Neuronal stem cell (in vitro differentiated cells): ENCODE measurements at regions not wholly inside any gene's neighbourhood (a gene's known extent, or its start where the extent isn't known, plus 50 kb on each side); places are given as distances from the start of the nearest gene placed in this dataset.

Experiments
- DNase-seq: peaks from one replicate; pipeline ENCODE4 v3.0.0-alpha.2; 2013; ENCODE audit warnings: low spot score
- H2AFZ ChIP-seq: one replicate; pipeline ENCODE4 v1.6.1; 2013; ENCODE audit warnings: mild to moderate bottlenecking, low read length, inconsistent platforms
- H2AK5ac ChIP-seq: 2 replicates; pipeline ENCODE4 v1.6.1; 2013; ENCODE audit warnings: low read depth, mild to moderate bottlenecking, inconsistent platforms, low read length, moderate library complexity, mixed read lengths
- H2BK120ac ChIP-seq: 2 replicates; pipeline ENCODE4 v1.6.1; 2013; ENCODE audit warnings: low read depth, mild to moderate bottlenecking, inconsistent platforms, low read length, moderate library complexity, mixed read lengths
- H2BK12ac ChIP-seq: one replicate; pipeline ENCODE4 v1.6.1; 2013; ENCODE audit warnings: low read length, inconsistent platforms
- H2BK15ac ChIP-seq: 2 replicates; pipeline ENCODE4 v1.6.1; 2013; ENCODE audit warnings: mild to moderate bottlenecking, low read length, inconsistent platforms, mixed read lengths
- H2BK5ac ChIP-seq: one replicate; pipeline ENCODE4 v1.6.1; 2013; ENCODE audit warnings: inconsistent platforms, mild to moderate bottlenecking, low read length, moderate library complexity
- H3K14ac ChIP-seq: one replicate; pipeline ENCODE4 v1.6.1; 2013; ENCODE audit warnings: low read length, inconsistent platforms
- H3K18ac ChIP-seq: 2 replicates; pipeline ENCODE4 v1.6.1; 2013; ENCODE audit warnings: low read length, inconsistent platforms
- H3K23ac ChIP-seq: 2 replicates; pipeline ENCODE4 v1.6.1; 2013; ENCODE audit warnings: low read depth, mild to moderate bottlenecking, mixed read lengths, low read length, inconsistent platforms; ENCODE audit not compliant: poor library complexity
- H3K27ac ChIP-seq: replicated peaks from 3 replicates; pipeline ENCODE4 v1.5.1; 2013; ENCODE audit warnings: low read length, inconsistent platforms
- H3K27me3 ChIP-seq, 3 experiments: 2 replicates each; pipeline ENCODE4 v1.6.1; 2013; ENCODE audit warnings: low read length in 3 of 3, mild to moderate bottlenecking in 2 of 3, inconsistent platforms in 1 of 3, low read depth in 1 of 3, mixed read lengths in 1 of 3, moderate library complexity in 1 of 3; ENCODE audit not compliant: control insufficient read depth in 3 of 3, insufficient read depth in 3 of 3
- H3K36me3 ChIP-seq, 2 donors: replicated peaks in 1 of 2; 2 replicates each; pipeline ENCODE4 v1.6.1; 2013; ENCODE audit warnings: low read length in 2 of 2; ENCODE audit not compliant: control insufficient read depth in 2 of 2, insufficient read depth in 2 of 2
- H3K4ac ChIP-seq: 2 replicates; pipeline ENCODE4 v1.6.1; 2013; ENCODE audit warnings: inconsistent platforms, mild to moderate bottlenecking, low read length, moderate library complexity
- H3K4me1 ChIP-seq, 2 donors: 1 replicate in 1 of 2; 2 replicates in 1 of 2; pipeline ENCODE4 v1.6.1; 2013; ENCODE audit warnings: low read length in 2 of 2, low read depth in 1 of 2; ENCODE audit not compliant: control insufficient read depth in 2 of 2, insufficient read depth in 1 of 2
- H3K4me2 ChIP-seq: one replicate; pipeline ENCODE4 v1.6.1; 2013; ENCODE audit warnings: mild to moderate bottlenecking, low read length, inconsistent platforms; ENCODE audit not compliant: insufficient read depth, poor library complexity, severe bottlenecking
- H3K4me3 ChIP-seq, 2 donors: 2 replicates each; pipeline ENCODE4 v1.5.1; 2013; ENCODE audit warnings: low read length in 2 of 2, mild to moderate bottlenecking in 2 of 2, inconsistent platforms in 1 of 2, moderate library complexity in 1 of 2
- H3K79me1 ChIP-seq: one replicate; pipeline ENCODE4 v1.6.1; 2013; ENCODE audit warnings: low read depth, mild to moderate bottlenecking, inconsistent platforms, low read length, moderate library complexity
- H3K9ac ChIP-seq: one replicate; pipeline ENCODE4 v1.6.1; 2013; ENCODE audit warnings: mild to moderate bottlenecking, low read depth, low read length, inconsistent platforms; ENCODE audit not compliant: poor library complexity
- H3K9me3 ChIP-seq, 2 donors: replicated peaks in 1 of 2; 2 replicates each; pipeline versions ENCODE3 to v1.6.1; 2013; ENCODE audit warnings: low read length in 2 of 2, mild to moderate bottlenecking in 2 of 2, inconsistent platforms in 1 of 2, low read depth in 1 of 2, mixed read lengths in 1 of 2, moderate library complexity in 1 of 2; ENCODE audit not compliant: control insufficient read depth in 2 of 2, insufficient read depth in 1 of 2
- H4K8ac ChIP-seq: one replicate; pipeline ENCODE4 v1.6.1; 2013; ENCODE audit warnings: low read depth, mild to moderate bottlenecking, inconsistent platforms, low read length, moderate library complexity
- H4K91ac ChIP-seq: one replicate; pipeline ENCODE4 v1.6.1; 2013; ENCODE audit warnings: low read length, low read depth, mild to moderate bottlenecking, inconsistent platforms; ENCODE audit not compliant: poor library complexity
- WGBS, 2 donors: extraction: QIAGEN DNeasy Blood & Tissue Kit; methylation state at CpG; one replicate each; pipeline ENCODE4 v1.1.7; 2013; ENCODE audit warnings: missing lambda C conversion rate in 2 of 2, mixed read lengths in 1 of 2; ENCODE audit not compliant: insufficient read length in 2 of 2, insufficient replicate concordance in 1 of 2; ENCODE audit errors: extremely low coverage in 2 of 2; 5-methylcytosine and 5-hydroxymethylcytosine counted together

- H3K4ac ChIP-seq: no peak overlapping the region
- WGBS, 2 donors: no CpG with 5 or more reads among the region's 2 CpGs
- no peak overlapping the region for H4K91ac ChIP-seq
- no peak overlapping the region for H2AK5ac ChIP-seq
- H3K18ac ChIP-seq: no peak overlapping the region
- no peak overlapping the region for H3K9ac ChIP-seq
- H3K23ac ChIP-seq: no peak overlapping the region
- H3K4me1 ChIP-seq: no peaks in the 10 kb centered on the region
- no peak for DNase-seq
- H2BK12ac ChIP-seq: no peak overlapping the region
- no peak overlapping the region for H2BK120ac ChIP-seq
- H2BK15ac ChIP-seq: no peak overlapping the region
- no peaks in the 10 kb centered on the region for H3K27me3 ChIP-seq
- no peak overlapping the region for H3K4me3 ChIP-seq
- H3K9me3 ChIP-seq: peaks cover 0 to 5% of the 10 kb centered on the region in 2 donors
- no peak overlapping the region for H3K4me2 ChIP-seq
- H3K79me1 ChIP-seq: no peaks in the 10 kb centered on the region
- H2AFZ ChIP-seq: no peak overlapping the region
- H2BK5ac ChIP-seq: no peak overlapping the region
- no peak overlapping the region for H3K14ac ChIP-seq
- no peak overlapping the region for H3K27ac ChIP-seq
- H3K36me3 ChIP-seq: no peaks in the 10 kb centered on the region
- H4K8ac ChIP-seq: no peak overlapping the region
Measured at GRCh38 chr18:35827903-35828275, 144.6 kb upstream of the RMP24 start.

- H2BK15ac ChIP-seq: no peak overlapping the region
- no peak for DNase-seq
- no CpG with 5 or more reads among the region's 2 CpGs for WGBS, 2 donors
- no peak overlapping the region for H3K18ac ChIP-seq
- H3K23ac ChIP-seq: no peak overlapping the region
- no peaks in the 10 kb centered on the region for H3K4me1 ChIP-seq
- H3K4me2 ChIP-seq: no peak overlapping the region
- H2BK120ac ChIP-seq: no peak overlapping the region
- peaks cover 0 to 5% of the 10 kb centered on the region in 2 donors for H3K9me3 ChIP-seq
- no peak overlapping the region for H3K14ac ChIP-seq
- no peak overlapping the region for H3K27ac ChIP-seq
- no peak overlapping the region for H3K4ac ChIP-seq
- H4K91ac ChIP-seq: no peak overlapping the region
- no peaks in the 10 kb centered on the region for H3K79me1 ChIP-seq
- H4K8ac ChIP-seq: no peak overlapping the region
- no peaks in the 10 kb centered on the region for H3K36me3 ChIP-seq
- H2AK5ac ChIP-seq: no peak overlapping the region
- H3K9ac ChIP-seq: no peak overlapping the region
- peaks cover 0 to 1% (median 0%) of the 10 kb centered on the region in 3 experiments for H3K27me3 ChIP-seq
- no peak overlapping the region for H2BK5ac ChIP-seq
- H3K4me3 ChIP-seq: no peak overlapping the region
- no peak overlapping the region for H2AFZ ChIP-seq
- no peak overlapping the region for H2BK12ac ChIP-seq
Measured at GRCh38 chr18:35828591-35828990, 143.9 kb upstream of the RMP24 start.

- Histone ChIP-seq H3K79me1 (no peaks in the 10 kb centered on the region), H4K91ac (no peak overlapping the region), H3K14ac (no peak overlapping the region), H2BK15ac (no peak overlapping the region), H3K23ac (no peak overlapping the region), H3K4me1 (no peaks in the 10 kb centered on the region), H2AK5ac (no peak overlapping the region), H4K8ac (no peak overlapping the region), H2BK5ac (no peak overlapping the region), H2AFZ (no peak overlapping the region), H3K9ac (no peak overlapping the region), H3K18ac (no peak overlapping the region), H3K36me3 (no peaks in the 10 kb centered on the region), H3K27ac (no peak overlapping the region), H3K9me3 (peaks cover 0 to 5% of the 10 kb centered on the region in 2 donors), H3K4me2 (no peak overlapping the region), H2BK12ac (no peak overlapping the region), H3K27me3 (peaks cover 0 to 3% (median 0%) of the 10 kb centered on the region in 3 experiments), H2BK120ac (no peak overlapping the region), H3K4ac (no peak overlapping the region), H3K4me3 (no peak overlapping the region)
- DNase-seq: no peak
- WGBS, 2 donors: no CpG with 5 or more reads among the region's 2 CpGs
Measured at GRCh38 chr18:35835366-35835765, 137.1 kb upstream of the RMP24 start.

- H4K8ac ChIP-seq: no peak overlapping the region
- H2BK15ac ChIP-seq: no peak overlapping the region
- H3K4me3 ChIP-seq: no peak overlapping the region
- H3K9me3 ChIP-seq: peaks cover 0 to 5% of the 10 kb centered on the region in 2 donors
- no peak overlapping the region for H2BK5ac ChIP-seq
- no CpG with 5 or more reads among the region's 2 CpGs for WGBS, 2 donors
- H3K14ac ChIP-seq: no peak overlapping the region
- H3K4me2 ChIP-seq: no peak overlapping the region
- H2AFZ ChIP-seq: no peak overlapping the region
- H3K18ac ChIP-seq: no peak overlapping the region
- H2AK5ac ChIP-seq: no peak overlapping the region
- H3K4me1 ChIP-seq: no peaks in the 10 kb centered on the region
- no peak overlapping the region for H2BK120ac ChIP-seq
- peaks cover 0 to 3% (median 0%) of the 10 kb centered on the region in 3 experiments for H3K27me3 ChIP-seq
- H2BK12ac ChIP-seq: no peak overlapping the region
- no peak overlapping the region for H3K9ac ChIP-seq
- no peaks in the 10 kb centered on the region for H3K79me1 ChIP-seq
- DNase-seq: no peak
- H4K91ac ChIP-seq: no peak overlapping the region
- H3K27ac ChIP-seq: no peak overlapping the region
- H3K36me3 ChIP-seq: no peaks in the 10 kb centered on the region
- H3K4ac ChIP-seq: no peak overlapping the region
- H3K23ac ChIP-seq: no peak overlapping the region
Measured at GRCh38 chr18:35835833-35836232, 136.6 kb upstream of the RMP24 start.
